Panc1 (cell line): ENCODE measurements at regions not wholly inside any gene's neighbourhood (a gene's known extent, or its start where the extent isn't known, plus 50 kb on each side); places are given as distances from the start of the nearest gene placed in this dataset.

Experiments
- POLR2AphosphoS5 ChIP-seq: IDR thresholded peaks from 2 replicates; pipeline ENCODE4 v1.6.1; 2012; ENCODE audit warnings: mild to moderate bottlenecking, low read depth, low read length, moderate library complexity
- SIN3A ChIP-seq: IDR thresholded peaks from 2 replicates; pipeline ENCODE4 v1.6.1; 2012; ENCODE audit warnings: low read depth, mild to moderate bottlenecking, low read length, moderate library complexity, borderline replicate concordance; ENCODE audit not compliant: insufficient read depth
- TCF7L2 ChIP-seq: IDR thresholded peaks from 2 replicates; pipeline ENCODE4 v1.6.1; 2011; ENCODE audit warnings: mild to moderate bottlenecking, low read depth, low read length, inconsistent platforms
- TF ChIP-seq, protein P1 (sequence below): fragments of 450-650 bp; IDR thresholded peaks from 2 replicates; pipeline ENCODE4 v1.5.1; 2017; ENCODE audit warnings: mild to moderate bottlenecking
- TF ChIP-seq, protein P2 (sequence below), 2 experiments: IDR thresholded peaks; 2 replicates each; pipeline ENCODE4 v1.6.1; 2011 to 2012; ENCODE audit warnings: low read depth in 2 of 2, control low read depth in 1 of 2, low read length in 1 of 2, mild to moderate bottlenecking in 1 of 2, moderate library complexity in 1 of 2; ENCODE audit not compliant: insufficient read depth in 1 of 2

DNA sequence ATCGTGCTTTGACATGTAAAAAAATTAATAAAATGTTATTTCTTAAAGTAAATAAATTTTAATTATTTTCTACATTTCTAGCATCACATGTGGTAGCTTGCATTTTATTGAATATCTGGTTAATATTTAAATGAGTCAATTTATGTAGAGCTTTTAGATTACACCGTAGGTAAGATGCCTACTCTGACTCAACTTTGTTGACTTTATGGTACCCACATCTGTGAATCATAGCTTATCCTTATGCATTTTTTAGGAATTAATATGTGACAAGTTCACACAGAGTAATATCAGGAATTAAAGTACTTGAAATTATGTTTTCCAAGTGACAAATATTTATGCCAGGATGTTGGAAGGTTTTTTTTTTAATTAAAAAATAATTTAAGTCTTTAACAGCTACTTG, 120.7 kb downstream of the LEPR start:
- TF ChIP-seq, protein P1, sequence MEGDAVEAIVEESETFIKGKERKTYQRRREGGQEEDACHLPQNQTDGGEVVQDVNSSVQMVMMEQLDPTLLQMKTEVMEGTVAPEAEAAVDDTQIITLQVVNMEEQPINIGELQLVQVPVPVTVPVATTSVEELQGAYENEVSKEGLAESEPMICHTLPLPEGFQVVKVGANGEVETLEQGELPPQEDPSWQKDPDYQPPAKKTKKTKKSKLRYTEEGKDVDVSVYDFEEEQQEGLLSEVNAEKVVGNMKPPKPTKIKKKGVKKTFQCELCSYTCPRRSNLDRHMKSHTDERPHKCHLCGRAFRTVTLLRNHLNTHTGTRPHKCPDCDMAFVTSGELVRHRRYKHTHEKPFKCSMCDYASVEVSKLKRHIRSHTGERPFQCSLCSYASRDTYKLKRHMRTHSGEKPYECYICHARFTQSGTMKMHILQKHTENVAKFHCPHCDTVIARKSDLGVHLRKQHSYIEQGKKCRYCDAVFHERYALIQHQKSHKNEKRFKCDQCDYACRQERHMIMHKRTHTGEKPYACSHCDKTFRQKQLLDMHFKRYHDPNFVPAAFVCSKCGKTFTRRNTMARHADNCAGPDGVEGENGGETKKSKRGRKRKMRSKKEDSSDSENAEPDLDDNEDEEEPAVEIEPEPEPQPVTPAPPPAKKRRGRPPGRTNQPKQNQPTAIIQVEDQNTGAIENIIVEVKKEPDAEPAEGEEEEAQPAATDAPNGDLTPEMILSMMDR: no peak
- TF ChIP-seq POLR2AphosphoS5 (no peak), SIN3A (no peak), TCF7L2 (no peak)
- TF ChIP-seq, protein P2, sequence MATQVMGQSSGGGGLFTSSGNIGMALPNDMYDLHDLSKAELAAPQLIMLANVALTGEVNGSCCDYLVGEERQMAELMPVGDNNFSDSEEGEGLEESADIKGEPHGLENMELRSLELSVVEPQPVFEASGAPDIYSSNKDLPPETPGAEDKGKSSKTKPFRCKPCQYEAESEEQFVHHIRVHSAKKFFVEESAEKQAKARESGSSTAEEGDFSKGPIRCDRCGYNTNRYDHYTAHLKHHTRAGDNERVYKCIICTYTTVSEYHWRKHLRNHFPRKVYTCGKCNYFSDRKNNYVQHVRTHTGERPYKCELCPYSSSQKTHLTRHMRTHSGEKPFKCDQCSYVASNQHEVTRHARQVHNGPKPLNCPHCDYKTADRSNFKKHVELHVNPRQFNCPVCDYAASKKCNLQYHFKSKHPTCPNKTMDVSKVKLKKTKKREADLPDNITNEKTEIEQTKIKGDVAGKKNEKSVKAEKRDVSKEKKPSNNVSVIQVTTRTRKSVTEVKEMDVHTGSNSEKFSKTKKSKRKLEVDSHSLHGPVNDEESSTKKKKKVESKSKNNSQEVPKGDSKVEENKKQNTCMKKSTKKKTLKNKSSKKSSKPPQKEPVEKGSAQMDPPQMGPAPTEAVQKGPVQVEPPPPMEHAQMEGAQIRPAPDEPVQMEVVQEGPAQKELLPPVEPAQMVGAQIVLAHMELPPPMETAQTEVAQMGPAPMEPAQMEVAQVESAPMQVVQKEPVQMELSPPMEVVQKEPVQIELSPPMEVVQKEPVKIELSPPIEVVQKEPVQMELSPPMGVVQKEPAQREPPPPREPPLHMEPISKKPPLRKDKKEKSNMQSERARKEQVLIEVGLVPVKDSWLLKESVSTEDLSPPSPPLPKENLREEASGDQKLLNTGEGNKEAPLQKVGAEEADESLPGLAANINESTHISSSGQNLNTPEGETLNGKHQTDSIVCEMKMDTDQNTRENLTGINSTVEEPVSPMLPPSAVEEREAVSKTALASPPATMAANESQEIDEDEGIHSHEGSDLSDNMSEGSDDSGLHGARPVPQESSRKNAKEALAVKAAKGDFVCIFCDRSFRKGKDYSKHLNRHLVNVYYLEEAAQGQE (IDR thresholded peaks at IDR 0.05; ENCODE audit: insufficient read depth in 1 of 2, low read depth in 2 of 2, low read length in 1 of 2): no peak
